ENCODE measurements at regions not wholly inside any gene's neighbourhood (a gene's known extent, or its start where the extent isn't known, plus 50 kb on each side); places are given as distances from the start of the nearest gene placed in this dataset.

DNA sequence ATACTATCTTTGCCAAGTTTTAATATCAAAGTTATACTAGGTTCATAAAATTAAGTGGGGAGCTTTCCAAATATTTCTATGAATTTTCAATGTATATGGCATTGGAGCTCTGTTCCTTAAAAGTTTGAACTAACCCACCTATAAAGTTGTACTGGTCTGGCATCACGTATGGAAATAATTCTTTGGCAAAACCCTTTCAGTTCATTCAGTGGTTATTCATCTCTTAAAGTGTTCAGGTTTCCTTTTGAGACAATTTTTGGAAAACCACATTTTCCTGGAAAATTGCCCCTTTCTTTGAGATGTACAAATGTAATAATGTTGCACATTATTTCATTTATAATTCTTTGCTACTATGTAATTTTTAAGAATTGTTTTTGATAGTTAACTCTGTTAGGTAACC lies 62.5 kb upstream of the INPP5A start:
- no peaks in the 10 kb centered on the region for H3K36me3 ChIP-seq (ENCODE audit: control insufficient read depth, insufficient read depth, low read length)
- ATAC-seq (ENCODE audit: low read depth in 2 of 2) = no peak
- DNase-seq = no peak
- Mint-ChIP-seq H3K27me3 (peaks cover 11% of the 10 kb centered on the region), H3K9me3 (peaks cover 0 to 7% (median 0%) of the 10 kb centered on the region in 7 donors), H3K4me3 (no peak overlapping the region), H3K27ac (no peak overlapping the region), H3K4me1 (peaks cover 0 to 3% (median 0%) of the 10 kb centered on the region in 4 donors), H3K36me3 (peaks cover 4% of the 10 kb centered on the region)
- H3K27me3 ChIP-seq (ENCODE audit: control insufficient read depth, insufficient read depth, low read length) = no peaks in the 10 kb centered on the region
- no peaks in the 10 kb centered on the region for H3K4me1 ChIP-seq (ENCODE audit: control insufficient read depth, insufficient read depth, low read length, poor library complexity, severe bottlenecking)
- H3K27ac ChIP-seq (ENCODE audit: insufficient read depth, low read length, poor library complexity, severe bottlenecking) = no peak overlapping the region
- no peaks in the 10 kb centered on the region for H3K9me3 ChIP-seq (ENCODE audit: control insufficient read depth in 2 of 2, low read length in 2 of 2)
- no peak overlapping the region for H3K4me3 ChIP-seq (ENCODE audit: low read depth, low read length)

DNA sequence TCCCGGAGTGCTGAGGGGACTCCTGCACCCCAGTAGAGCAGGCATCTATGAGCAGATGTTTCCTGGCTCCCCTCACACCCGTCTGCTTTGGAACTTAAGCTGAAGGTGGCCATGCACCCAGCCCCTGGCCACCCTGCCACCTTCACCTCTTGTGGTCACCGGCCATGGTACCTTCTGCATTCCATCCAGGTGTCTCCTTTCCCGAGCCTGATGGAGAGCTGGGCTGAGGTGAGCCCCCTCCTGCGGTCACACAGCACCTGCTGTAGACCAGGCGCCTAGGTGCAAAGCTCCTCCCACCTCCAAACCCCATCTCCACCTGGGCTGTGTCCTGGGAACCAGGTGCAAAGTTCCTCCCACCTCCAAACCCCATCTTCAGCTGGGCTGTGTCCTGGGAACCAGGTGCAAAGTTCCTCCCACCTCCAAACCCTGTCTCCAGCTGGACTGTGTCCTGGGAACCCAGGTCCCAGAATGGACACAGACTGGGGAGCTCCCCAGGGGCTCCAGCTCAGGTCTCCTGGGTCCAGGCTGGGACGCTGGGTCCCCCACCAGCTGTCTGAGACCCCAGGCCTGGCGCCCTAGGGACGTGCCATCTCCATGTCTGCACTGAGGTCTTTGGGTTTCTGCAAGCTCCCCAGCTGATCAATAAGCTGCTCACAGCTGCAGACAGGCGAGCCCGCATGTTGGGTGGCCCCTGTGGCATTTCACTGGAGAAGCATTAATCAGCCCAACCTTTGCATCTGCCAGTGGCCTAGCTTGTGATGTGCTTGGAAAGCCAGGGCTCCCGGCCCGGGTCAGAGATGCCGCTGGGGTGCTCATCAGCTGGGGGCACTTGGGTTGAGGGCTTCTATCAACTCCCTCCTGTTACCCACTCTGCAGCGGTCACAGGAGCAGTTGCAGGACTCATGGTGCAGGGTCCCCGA lies 61.2 kb upstream of the INPP5A start:
- Histone ChIP-seq H3K4me3 (ENCODE audit: low read depth, low read length) (no peak overlapping the region), H3K36me3 (ENCODE audit: control insufficient read depth, insufficient read depth, low read length) (no peaks in the 10 kb centered on the region), H3K27me3 (ENCODE audit: control insufficient read depth, insufficient read depth, low read length) (no peaks in the 10 kb centered on the region), H3K9me3 (ENCODE audit: control insufficient read depth in 2 of 2, low read length in 2 of 2) (no peaks in the 10 kb centered on the region), H3K4me1 (ENCODE audit: control insufficient read depth, insufficient read depth, low read length, poor library complexity, severe bottlenecking) (no peaks in the 10 kb centered on the region), H3K27ac (ENCODE audit: insufficient read depth, low read length, poor library complexity, severe bottlenecking) (no peak overlapping the region)
- H3K9me3 Mint-ChIP-seq = peaks cover 0 to 4% (median 0%) of the 10 kb centered on the region in 7 donors
- DNase-seq = no peak
- ATAC-seq (ENCODE audit: low read depth in 2 of 2) = no peak
- peaks cover 13% of the 10 kb centered on the region for H3K27me3 Mint-ChIP-seq
- H3K36me3 Mint-ChIP-seq = no peaks in the 10 kb centered on the region
- no peaks in the 10 kb centered on the region for H3K4me1 Mint-ChIP-seq
- H3K27ac Mint-ChIP-seq = no peak overlapping the region
- no peak overlapping the region for H3K4me3 Mint-ChIP-seq

DNA sequence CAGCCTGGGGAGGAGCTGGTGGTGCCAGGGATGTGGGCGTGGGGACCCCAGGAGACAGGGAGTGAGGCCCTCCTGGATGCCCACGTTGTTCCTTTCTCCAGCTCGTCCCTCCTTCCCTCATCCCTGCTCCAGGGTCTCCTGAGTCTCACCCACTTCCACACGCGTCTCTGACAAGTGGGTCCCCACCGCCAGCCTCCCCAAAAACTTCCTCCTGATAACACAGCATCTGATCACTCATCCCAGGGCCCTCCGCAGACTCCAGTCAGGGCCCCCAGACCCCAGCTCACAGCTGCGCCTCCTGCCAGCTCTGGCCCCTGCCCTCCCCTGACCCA lies 60.6 kb upstream of the INPP5A start:
- Histone ChIP-seq H3K4me1 (ENCODE audit: control insufficient read depth, insufficient read depth, low read length, poor library complexity, severe bottlenecking) (no peaks in the 10 kb centered on the region), H3K27ac (ENCODE audit: insufficient read depth, low read length, poor library complexity, severe bottlenecking) (no peak overlapping the region), H3K27me3 (ENCODE audit: control insufficient read depth, insufficient read depth, low read length) (no peaks in the 10 kb centered on the region), H3K4me3 (ENCODE audit: low read depth, low read length) (no peak overlapping the region), H3K9me3 (ENCODE audit: control insufficient read depth in 2 of 2, low read length in 2 of 2) (no peaks in the 10 kb centered on the region), H3K36me3 (ENCODE audit: control insufficient read depth, insufficient read depth, low read length) (no peaks in the 10 kb centered on the region)
- no peak overlapping the region for H3K4me3 Mint-ChIP-seq
- ATAC-seq (ENCODE audit: low read depth in 2 of 2) (no peak), DNase-seq (no peak)
- H3K4me1 Mint-ChIP-seq = no peaks in the 10 kb centered on the region
- no peaks in the 10 kb centered on the region for H3K36me3 Mint-ChIP-seq
- H3K9me3 Mint-ChIP-seq = no peaks in the 10 kb centered on the region
- no peak overlapping the region for H3K27ac Mint-ChIP-seq
- peaks cover 17% of the 10 kb centered on the region for H3K27me3 Mint-ChIP-seq

DNA sequence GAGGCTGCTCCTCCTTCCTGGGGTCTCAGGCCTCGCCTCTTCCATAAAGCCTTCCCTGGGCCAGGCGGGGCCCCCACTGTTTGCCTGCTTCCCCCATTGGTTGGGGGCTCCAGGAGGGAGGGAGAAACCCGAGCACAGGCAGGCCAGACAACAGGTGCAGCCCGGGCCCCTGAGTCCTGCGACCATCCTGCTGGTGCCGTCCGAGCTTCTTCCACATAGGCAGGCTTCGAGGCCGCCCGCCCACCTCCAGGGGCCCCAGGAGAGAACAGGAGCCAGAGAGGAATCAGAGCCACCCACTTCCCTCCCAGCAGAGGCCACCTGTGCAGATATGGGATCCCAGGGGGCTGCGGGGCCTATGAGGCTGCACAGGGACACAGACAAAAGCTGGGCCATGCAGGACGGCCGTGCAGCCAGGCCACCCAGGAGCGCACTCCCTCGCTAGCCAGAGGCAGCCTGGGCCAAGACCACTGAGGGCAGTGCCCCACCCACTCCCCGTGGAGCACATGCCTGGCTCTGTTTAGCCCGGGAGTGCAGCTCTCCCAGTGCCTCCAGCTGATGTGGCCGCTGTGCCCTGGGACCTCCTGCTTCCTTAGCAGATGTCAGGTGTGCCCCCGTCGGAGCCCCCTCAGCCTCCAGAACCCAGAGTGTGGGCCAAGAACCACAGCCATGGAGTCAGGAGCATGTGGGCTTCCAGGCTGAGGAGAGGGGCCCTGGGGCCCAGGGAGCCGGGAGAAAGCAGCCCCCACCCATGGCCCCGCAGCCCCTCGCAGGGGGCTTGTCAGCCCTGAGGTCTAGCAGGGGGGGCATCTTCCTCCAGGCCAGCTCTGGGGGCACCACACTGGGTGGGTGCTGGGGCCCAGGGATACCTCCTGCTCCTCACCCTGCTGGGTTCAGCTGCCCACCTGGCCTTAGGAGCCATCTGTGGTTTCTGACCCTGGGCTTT lies 59.9 kb upstream of the INPP5A start:
- no peak overlapping the region for H3K27ac Mint-ChIP-seq

DNA sequence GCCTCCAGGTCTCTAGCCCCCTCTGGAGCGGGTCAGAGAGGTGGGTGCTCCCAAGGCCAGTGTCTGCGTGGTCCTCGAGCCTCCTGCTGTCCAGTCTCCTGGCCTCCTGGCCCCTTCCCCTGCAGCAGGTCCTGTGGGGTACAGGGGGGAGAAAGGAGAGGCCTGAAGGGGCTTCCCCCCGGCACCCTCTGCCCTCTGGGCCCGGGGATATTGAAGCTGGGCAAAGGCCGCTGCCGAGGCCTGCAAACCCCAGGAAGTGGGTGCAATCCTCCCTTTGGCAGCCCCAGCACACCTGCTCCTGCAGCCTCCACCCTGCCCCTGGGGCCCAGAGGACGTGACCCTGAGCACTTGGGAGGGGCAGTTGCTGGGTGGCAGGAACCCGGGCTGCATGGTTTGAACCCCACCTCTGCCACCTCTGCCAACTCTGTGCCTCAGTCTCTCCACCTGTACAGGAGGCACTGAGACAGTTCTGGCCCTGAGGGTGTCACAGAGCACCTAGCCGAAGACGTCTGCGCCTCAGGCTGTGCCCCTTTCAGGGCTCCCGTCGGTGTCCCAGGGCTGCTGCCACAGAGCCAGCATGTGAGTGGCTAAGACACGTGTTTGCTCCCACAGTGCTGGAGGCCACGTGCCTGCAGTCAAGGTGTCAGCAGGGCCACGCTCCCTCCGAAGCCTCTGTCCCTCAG lies 59.1 kb upstream of the INPP5A start:
- Mint-ChIP-seq H3K9me3 (no peaks in the 10 kb centered on the region), H3K27ac (no peak overlapping the region), H3K36me3 (no peaks in the 10 kb centered on the region), H3K4me1 (no peaks in the 10 kb centered on the region), H3K27me3 (peaks cover 14% of the 10 kb centered on the region), H3K4me3 (no peak overlapping the region)
- H3K4me1 ChIP-seq (ENCODE audit: control insufficient read depth, insufficient read depth, low read length, poor library complexity, severe bottlenecking) = no peaks in the 10 kb centered on the region
- H3K4me3 ChIP-seq (ENCODE audit: low read depth, low read length) = no peak overlapping the region
- no peak overlapping the region for H3K27ac ChIP-seq (ENCODE audit: insufficient read depth, low read length, poor library complexity, severe bottlenecking)
- H3K27me3 ChIP-seq (ENCODE audit: control insufficient read depth, insufficient read depth, low read length) = no peaks in the 10 kb centered on the region
- H3K36me3 ChIP-seq (ENCODE audit: control insufficient read depth, insufficient read depth, low read length) = no peaks in the 10 kb centered on the region
- DNase-seq (no peak), ATAC-seq (ENCODE audit: low read depth in 2 of 2) (no peak)
- H3K9me3 ChIP-seq (ENCODE audit: control insufficient read depth in 2 of 2, low read length in 2 of 2) = no peaks in the 10 kb centered on the region

More for the DNA sequence above, 59.9 kb upstream of the INPP5A start:
- H3K36me3 ChIP-seq (ENCODE audit: control insufficient read depth, insufficient read depth, low read length) = no peaks in the 10 kb centered on the region
- H3K27me3 Mint-ChIP-seq = peaks cover 15% of the 10 kb centered on the region
- H3K4me3 ChIP-seq (ENCODE audit: low read depth, low read length) = no peak overlapping the region
- H3K4me1 Mint-ChIP-seq = no peaks in the 10 kb centered on the region
- no peak overlapping the region for H3K27ac ChIP-seq (ENCODE audit: insufficient read depth, low read length, poor library complexity, severe bottlenecking)
- H3K9me3 ChIP-seq (ENCODE audit: control insufficient read depth in 2 of 2, low read length in 2 of 2) = no peaks in the 10 kb centered on the region
- DNase-seq (no peak), ATAC-seq (ENCODE audit: low read depth in 2 of 2) (no peak)
- no peaks in the 10 kb centered on the region for H3K9me3 Mint-ChIP-seq
- no peak overlapping the region for H3K4me3 Mint-ChIP-seq
- no peaks in the 10 kb centered on the region for H3K27me3 ChIP-seq (ENCODE audit: control insufficient read depth, insufficient read depth, low read length)
- no peaks in the 10 kb centered on the region for H3K36me3 Mint-ChIP-seq
- no peaks in the 10 kb centered on the region for H3K4me1 ChIP-seq (ENCODE audit: control insufficient read depth, insufficient read depth, low read length, poor library complexity, severe bottlenecking)

DNA sequence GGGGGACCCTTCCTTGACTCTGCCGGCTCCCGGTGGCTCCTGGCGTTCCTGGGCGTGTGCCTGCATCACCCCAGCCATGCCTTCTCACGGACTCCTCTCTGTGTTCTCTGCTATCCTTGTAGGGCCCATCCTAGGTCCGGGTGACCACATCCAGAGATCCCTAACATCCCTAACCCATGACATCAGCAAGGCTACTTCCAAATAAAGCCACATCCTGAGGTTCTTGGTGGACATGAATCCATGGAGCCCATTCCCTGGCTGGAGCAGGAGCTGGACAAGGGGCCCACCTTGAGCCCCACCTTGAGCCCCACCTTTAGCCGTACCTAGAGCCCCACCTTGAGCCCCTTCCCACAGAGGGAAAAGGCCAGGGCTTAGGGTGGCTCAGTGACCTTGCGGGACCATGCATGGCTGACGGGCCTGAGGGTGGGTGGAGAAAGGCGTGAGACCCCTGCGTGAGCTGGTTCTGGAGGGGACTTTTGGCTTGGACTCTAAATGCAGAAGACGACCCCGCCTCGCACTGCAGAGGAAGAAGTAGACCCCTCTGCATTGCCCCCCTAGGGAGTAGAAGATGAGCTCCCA lies 58.5 kb upstream of the INPP5A start:
- Mint-ChIP-seq H3K36me3 (no peaks in the 10 kb centered on the region), H3K9me3 (no peaks in the 10 kb centered on the region), H3K27ac (no peak overlapping the region), H3K4me1 (no peaks in the 10 kb centered on the region), H3K27me3 (peaks cover 14% of the 10 kb centered on the region), H3K4me3 (no peak overlapping the region)
- Histone ChIP-seq H3K36me3 (ENCODE audit: control insufficient read depth, insufficient read depth, low read length) (no peaks in the 10 kb centered on the region), H3K27ac (ENCODE audit: insufficient read depth, low read length, poor library complexity, severe bottlenecking) (no peak overlapping the region), H3K4me1 (ENCODE audit: control insufficient read depth, insufficient read depth, low read length, poor library complexity, severe bottlenecking) (no peaks in the 10 kb centered on the region), H3K4me3 (ENCODE audit: low read depth, low read length) (no peak overlapping the region), H3K9me3 (ENCODE audit: control insufficient read depth in 2 of 2, low read length in 2 of 2) (no peaks in the 10 kb centered on the region), H3K27me3 (ENCODE audit: control insufficient read depth, insufficient read depth, low read length) (no peaks in the 10 kb centered on the region)
- ATAC-seq (ENCODE audit: low read depth in 2 of 2) (no peak), DNase-seq (no peak)

DNA sequence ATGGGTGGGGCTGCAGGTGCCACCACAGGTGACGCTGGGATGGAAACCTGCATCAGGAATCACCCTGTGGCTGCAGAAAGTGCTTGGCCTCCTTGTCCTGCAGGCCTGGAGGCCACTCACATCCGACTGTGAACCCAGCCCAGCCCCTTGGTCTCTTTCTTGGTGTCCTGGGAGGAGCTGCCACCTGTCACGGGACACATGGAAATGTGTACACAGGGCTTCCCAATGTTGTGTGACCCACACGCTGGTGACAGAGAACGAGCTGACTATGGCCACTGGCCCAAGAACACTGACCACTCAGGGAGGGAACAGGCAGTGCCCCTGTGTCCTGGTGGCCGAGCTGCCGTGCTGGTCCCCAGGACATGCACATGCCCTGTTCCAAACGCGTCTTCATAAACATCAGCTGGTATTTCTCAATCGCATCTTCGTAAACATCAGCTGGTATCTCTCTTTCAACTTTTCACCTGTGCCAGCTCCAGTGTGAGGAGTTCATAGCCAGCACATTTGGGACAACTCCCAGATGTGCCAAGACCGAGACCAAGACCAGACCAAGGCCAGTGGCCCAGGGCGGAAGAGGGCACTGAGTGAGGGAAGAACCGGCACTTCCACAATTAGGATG lies 57.9 kb upstream of the INPP5A start:
- Mint-ChIP-seq H3K36me3 (no peaks in the 10 kb centered on the region), H3K27ac (no peak overlapping the region), H3K9me3 (no peaks in the 10 kb centered on the region), H3K4me3 (no peak overlapping the region), H3K27me3 (peaks cover 14% of the 10 kb centered on the region), H3K4me1 (no peaks in the 10 kb centered on the region)
- no peaks in the 10 kb centered on the region for H3K36me3 ChIP-seq (ENCODE audit: control insufficient read depth, insufficient read depth, low read length)
- H3K4me1 ChIP-seq (ENCODE audit: control insufficient read depth, insufficient read depth, low read length, poor library complexity, severe bottlenecking) = no peaks in the 10 kb centered on the region
- no peaks in the 10 kb centered on the region for H3K27me3 ChIP-seq (ENCODE audit: control insufficient read depth, insufficient read depth, low read length)
- DNase-seq (no peak), ATAC-seq (ENCODE audit: low read depth in 2 of 2) (no peak)
- H3K4me3 ChIP-seq (ENCODE audit: low read depth, low read length) = no peak overlapping the region
- H3K9me3 ChIP-seq (ENCODE audit: control insufficient read depth in 2 of 2, low read length in 2 of 2) = no peaks in the 10 kb centered on the region
- H3K27ac ChIP-seq (ENCODE audit: insufficient read depth, low read length, poor library complexity, severe bottlenecking) = no peak overlapping the region
